HFF-Myc (cell line): ENCODE measurements at regions not wholly inside any gene's neighbourhood (a gene's known extent, or its start where the extent isn't known, plus 50 kb on each side); places are given as distances from the start of the nearest gene placed in this dataset.

Source experiments
- DNase-seq: peaks from one replicate; pipeline ENCODE4 v3.0.0-alpha.2; 2011; ENCODE audit warnings: low read depth; ENCODE audit errors: extremely low read depth
- H3K4me3 ChIP-seq: replicated peaks from 2 replicates; pipeline ENCODE4 v1.5.1; 2011; ENCODE audit warnings: low read depth, mild to moderate bottlenecking, control low read depth, low read length
- CTCF ChIP-seq: IDR thresholded peaks from 2 replicates; pipeline ENCODE4 v1.5.1; 2012; ENCODE audit warnings: mild to moderate bottlenecking, low read depth, low read length, control low read depth; ENCODE audit errors: missing control alignments

- DNase-seq, result no peak
- no peak overlapping the region for H3K4me3 ChIP-seq
- TF ChIP-seq CTCF, result no peak
Observed at GRCh38 chr6:44575644-44576043, 188.1 kb downstream of the CDC5L start.

GRCh38 chr6:44576132-44576631 is 188.7 kb downstream of the CDC5L start:
- no peak for DNase-seq
- TF ChIP-seq CTCF, result no peak

GRCh38 chr6:44580901-44581300 is 193.4 kb downstream of the CDC5L start:
- TF ChIP-seq CTCF, result no peak
- H3K4me3 ChIP-seq, result no peak overlapping the region
- peak; percentile 41 for DNase-seq

More at GRCh38 chr6:44576132-44576631, 188.7 kb downstream of the CDC5L start:
- no peak overlapping the region for H3K4me3 ChIP-seq

- H3K4me3 ChIP-seq, result no peak overlapping the region
- no peak for TF ChIP-seq CTCF
- DNase-seq, result no peak
Observed at GRCh38 chr6:44582930-44583329, 195.4 kb downstream of the CDC5L start.

- H3K4me3 ChIP-seq, result no peak overlapping the region
- no peak for TF ChIP-seq CTCF
- DNase-seq, result no peak
Observed at GRCh38 chr6:44590471-44590870, 203.0 kb downstream of the CDC5L start.

- DNase-seq, result peak; percentile 42
- peak; percentile 69 for TF ChIP-seq CTCF
- H3K4me3 ChIP-seq, result no peak overlapping the region
Observed at GRCh38 chr6:44593539-44593944, 206.0 kb downstream of the CDC5L start.

- no peak for DNase-seq
- no peak overlapping the region for H3K4me3 ChIP-seq
- TF ChIP-seq CTCF, result no peak
Observed at GRCh38 chr6:44594481-44594880, 207.0 kb downstream of the CDC5L start.
